Ascending aorta (tissue), 2 donors: ENCODE measurements at regions not wholly inside any gene's neighbourhood (a gene's known extent, or its start where the extent isn't known, plus 50 kb on each side); places are given as distances from the start of the nearest gene placed in this dataset.

Experiments
- DNase-seq, 2 donors: peaks; one replicate each; pipeline ENCODE4 v3.0.0-alpha.2; 2019; ENCODE audit warnings: low spot score in 2 of 2
- H3K27ac ChIP-seq, 2 donors: fragments of 200-600 bp; sonication (generic); one replicate each; pipeline ENCODE4 v1.5.1; 2016 to 2017; ENCODE audit warnings: mild to moderate bottlenecking in 1 of 2
- H3K27me3 ChIP-seq: fragments of 200-600 bp; sonication (generic); one replicate; pipeline ENCODE4 v1.5.1; 2017
- H3K36me3 ChIP-seq, 2 donors: fragments of 200-600 bp; sonication (generic); one replicate each; pipeline ENCODE4 v1.5.1; 2016
- H3K4me1 ChIP-seq, 2 donors: fragments of 200-600 bp; sonication (generic); one replicate each; pipeline ENCODE4 v1.5.1; 2016 to 2017; ENCODE audit warnings: mild to moderate bottlenecking in 1 of 2
- H3K4me3 ChIP-seq, 2 donors: fragments of 200-600 bp; sonication (generic); one replicate each; pipeline ENCODE4 v1.5.1; 2016 to 2017; ENCODE audit warnings: mild to moderate bottlenecking in 1 of 2
- H3K9me3 ChIP-seq, 2 donors: fragments of 200-600 bp; sonication (generic); one replicate each; pipeline ENCODE4 v1.5.1; 2016
- CTCF ChIP-seq, 3 experiments: fragments of 200-600 bp in 2 of 3; fragments of 450-650 bp in 1 of 3; sonication (generic) in 2 of 3; IDR thresholded peaks; one replicate each; pipeline ENCODE4 v1.5.1; 2016 to 2019; ENCODE audit warnings: antibody characterized with exemption in 3 of 3, mild to moderate bottlenecking in 1 of 3, moderate library complexity in 1 of 3
- intact Hi-C: fragments of 100-400 bp; cut with DNase I; formaldehyde crosslinking; loops from one replicate; pipeline ENCODE4 v1.15.1; 2023

- TF ChIP-seq CTCF (IDR thresholded peaks at IDR 0.05), result no peak
- no peaks in the 10 kb centered on the region for H3K27me3 ChIP-seq
- no peak overlapping the region for H3K27ac ChIP-seq
- no peaks in the 10 kb centered on the region for H3K9me3 ChIP-seq
- H3K4me3 ChIP-seq, result no peak overlapping the region
- intact Hi-C loops, result no loop called here
- no peak for DNase-seq
- no peaks in the 10 kb centered on the region for H3K4me1 ChIP-seq
- no peaks in the 10 kb centered on the region for H3K36me3 ChIP-seq
These were observed 452.3 kb downstream of the GALR1 start for GRCh38 chr18:77701977-77702376.

- intact Hi-C loops, result no loop called here
- no peak for DNase-seq
- no peaks in the 10 kb centered on the region for H3K36me3 ChIP-seq
- no peaks in the 10 kb centered on the region for H3K27me3 ChIP-seq
- no peaks in the 10 kb centered on the region for H3K4me1 ChIP-seq
- TF ChIP-seq CTCF (IDR thresholded peaks at IDR 0.05), result peak in 1 of 3 experiments; percentile 5
- no peaks in the 10 kb centered on the region for H3K9me3 ChIP-seq
- H3K4me3 ChIP-seq, result no peak overlapping the region
- no peak overlapping the region for H3K27ac ChIP-seq
These were observed 453.0 kb downstream of the GALR1 start for GRCh38 chr18:77702686-77703085.

- no peaks in the 10 kb centered on the region for H3K4me1 ChIP-seq
- H3K9me3 ChIP-seq, result no peaks in the 10 kb centered on the region
- DNase-seq, result no peak
- intact Hi-C loops, result no loop called here
- no peak overlapping the region for H3K4me3 ChIP-seq
- H3K27me3 ChIP-seq, result no peaks in the 10 kb centered on the region
- no peak for TF ChIP-seq CTCF (IDR thresholded peaks at IDR 0.05)
- no peak overlapping the region for H3K27ac ChIP-seq
- no peaks in the 10 kb centered on the region for H3K36me3 ChIP-seq
These were observed 455.7 kb downstream of the GALR1 start for GRCh38 chr18:77705301-77705700.

- no peak for DNase-seq
- Histone ChIP-seq H3K27ac (no peak overlapping the region), H3K27me3 (no peaks in the 10 kb centered on the region), H3K36me3 (no peaks in the 10 kb centered on the region), H3K4me1 (no peaks in the 10 kb centered on the region), H3K9me3 (no peaks in the 10 kb centered on the region), H3K4me3 (no peak overlapping the region)
- TF ChIP-seq CTCF (IDR thresholded peaks at IDR 0.05), result no peak
- intact Hi-C loops, result no loop called here
These were observed 459.3 kb downstream of the GALR1 start for GRCh38 chr18:77708826-77709506.

- H3K4me1 ChIP-seq, result no peaks in the 10 kb centered on the region
- intact Hi-C loops, result no loop called here
- H3K27me3 ChIP-seq, result no peaks in the 10 kb centered on the region
- no peaks in the 10 kb centered on the region for H3K36me3 ChIP-seq
- TF ChIP-seq CTCF (IDR thresholded peaks at IDR 0.05), result no peak
- no peaks in the 10 kb centered on the region for H3K9me3 ChIP-seq
- DNase-seq, result no peak
- no peak overlapping the region for H3K4me3 ChIP-seq
- H3K27ac ChIP-seq, result no peak overlapping the region
These were observed 461.4 kb downstream of the GALR1 start for GRCh38 chr18:77711096-77711495.

DNA sequence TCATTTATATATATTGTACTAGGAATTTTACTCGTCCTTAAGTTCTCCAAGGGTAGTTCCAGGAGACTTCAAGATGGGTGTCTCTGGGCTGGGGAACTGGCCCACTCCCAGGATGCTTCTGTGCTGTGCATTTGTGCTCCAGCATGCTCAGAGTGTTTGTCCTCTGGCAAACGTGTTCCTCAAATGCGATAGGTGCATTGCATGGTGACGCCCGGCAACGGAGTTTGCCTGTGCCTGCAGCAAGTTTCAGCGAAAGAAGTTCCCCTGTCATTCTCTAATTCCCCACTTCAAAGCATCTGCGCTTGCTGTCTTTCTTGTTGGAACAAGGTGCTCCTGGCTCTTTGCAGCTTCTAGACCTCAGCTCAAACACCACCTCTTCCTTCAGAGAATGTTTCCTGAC lies 465.1 kb downstream of the GALR1 start:
- Histone ChIP-seq H3K36me3 (no peaks in the 10 kb centered on the region), H3K4me1 (no peaks in the 10 kb centered on the region), H3K27ac (no peak overlapping the region), H3K9me3 (no peaks in the 10 kb centered on the region), H3K27me3 (no peaks in the 10 kb centered on the region), H3K4me3 (no peak overlapping the region)
- DNase-seq, result no peak
- no peak for TF ChIP-seq CTCF (IDR thresholded peaks at IDR 0.05)
- intact Hi-C loops, result no loop called here
